HUES48 (cell line): ENCODE measurements at regions not wholly inside any gene's neighbourhood (a gene's known extent, or its start where the extent isn't known, plus 50 kb on each side); places are given as distances from the start of the nearest gene placed in this dataset.
"Not testable (repeated sequence)": the region's sequence is repeated elsewhere in the genome, so short reads cannot be mapped to it uniquely, and the experiment has no call there.

Experiments used
- H3K27ac ChIP-seq: one replicate; pipeline ENCODE4 v1.7.0; 2013; ENCODE audit warnings: low read depth, low read length, inconsistent platforms
- H3K27me3 ChIP-seq: 2 replicates; pipeline ENCODE4 v1.6.1; 2013; ENCODE audit warnings: mild to moderate bottlenecking, low read length; ENCODE audit not compliant: control insufficient read depth, insufficient read depth
- H3K36me3 ChIP-seq: 2 replicates; pipeline ENCODE4 v1.6.1; 2013; ENCODE audit warnings: low read length; ENCODE audit not compliant: control insufficient read depth, insufficient read depth
- H3K4me1 ChIP-seq: 2 replicates; pipeline ENCODE4 v1.6.1; 2013; ENCODE audit warnings: mild to moderate bottlenecking, low read length; ENCODE audit not compliant: control insufficient read depth, insufficient read depth
- H3K4me3 ChIP-seq: 2 replicates; pipeline ENCODE4 v1.5.1; 2013; ENCODE audit warnings: mild to moderate bottlenecking, low read depth, low read length
- H3K9ac ChIP-seq: 2 replicates; pipeline ENCODE4 v1.6.1; 2013; ENCODE audit warnings: mild to moderate bottlenecking, low read depth, low read length, moderate library complexity
- H3K9me3 ChIP-seq: 2 replicates; pipeline ENCODE4 v1.6.1; 2013; ENCODE audit warnings: low read length; ENCODE audit not compliant: control insufficient read depth, insufficient read depth

DNA sequence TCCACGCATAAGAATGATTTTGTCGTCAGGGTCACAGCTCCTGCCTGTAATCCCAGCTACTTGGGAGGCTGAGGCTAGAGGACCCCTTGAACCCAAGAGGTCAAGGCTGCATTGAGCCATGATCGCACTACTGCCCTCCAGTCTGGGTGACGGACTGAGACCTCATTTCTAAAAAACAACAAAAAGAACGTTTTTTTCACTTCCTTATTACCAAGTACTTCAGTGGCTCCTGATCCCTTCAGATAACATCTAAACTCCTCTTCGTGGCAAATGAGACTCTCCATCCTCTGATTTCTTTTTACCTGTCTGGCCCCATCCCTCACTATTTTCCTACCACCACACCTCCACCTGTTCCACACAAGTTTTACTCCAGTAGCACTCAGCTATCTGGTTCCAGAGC, 105.4 kb upstream of the TLK1 start:
- no peak overlapping the region for H3K27ac ChIP-seq
- no peaks in the 10 kb centered on the region for H3K27me3 ChIP-seq
- H3K36me3 ChIP-seq, result no peaks in the 10 kb centered on the region
- H3K4me1 ChIP-seq, result peaks cover 12% of the 10 kb centered on the region
- H3K4me3 ChIP-seq, result no peak overlapping the region
- H3K9ac ChIP-seq, result no peak overlapping the region
- H3K9me3 ChIP-seq, result no peaks in the 10 kb centered on the region

DNA sequence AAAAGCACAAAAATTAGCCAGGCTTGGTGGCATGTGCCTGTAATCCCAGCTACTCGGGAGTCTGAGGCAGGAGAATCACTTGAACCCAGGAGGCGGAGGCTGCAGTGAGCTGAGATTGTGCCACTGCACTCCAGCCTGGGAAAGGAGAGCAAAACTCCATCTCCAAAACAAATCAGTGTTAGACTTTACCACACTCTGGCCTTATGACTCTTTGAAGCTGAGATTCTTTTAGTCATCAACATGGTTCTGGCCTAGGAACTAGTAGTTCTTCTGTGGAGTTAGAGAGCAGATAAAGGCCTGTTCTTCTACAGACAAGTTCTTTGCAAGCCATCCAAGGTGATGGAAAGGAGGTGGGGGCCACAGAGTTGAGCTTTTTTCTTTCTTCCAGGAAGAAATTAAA, 100.8 kb upstream of the TLK1 start:
- H3K4me3 ChIP-seq, H3K9ac ChIP-seq: not testable (repeated sequence)
- H3K27ac ChIP-seq, result peak overlapping the region; percentile 94

DNA sequence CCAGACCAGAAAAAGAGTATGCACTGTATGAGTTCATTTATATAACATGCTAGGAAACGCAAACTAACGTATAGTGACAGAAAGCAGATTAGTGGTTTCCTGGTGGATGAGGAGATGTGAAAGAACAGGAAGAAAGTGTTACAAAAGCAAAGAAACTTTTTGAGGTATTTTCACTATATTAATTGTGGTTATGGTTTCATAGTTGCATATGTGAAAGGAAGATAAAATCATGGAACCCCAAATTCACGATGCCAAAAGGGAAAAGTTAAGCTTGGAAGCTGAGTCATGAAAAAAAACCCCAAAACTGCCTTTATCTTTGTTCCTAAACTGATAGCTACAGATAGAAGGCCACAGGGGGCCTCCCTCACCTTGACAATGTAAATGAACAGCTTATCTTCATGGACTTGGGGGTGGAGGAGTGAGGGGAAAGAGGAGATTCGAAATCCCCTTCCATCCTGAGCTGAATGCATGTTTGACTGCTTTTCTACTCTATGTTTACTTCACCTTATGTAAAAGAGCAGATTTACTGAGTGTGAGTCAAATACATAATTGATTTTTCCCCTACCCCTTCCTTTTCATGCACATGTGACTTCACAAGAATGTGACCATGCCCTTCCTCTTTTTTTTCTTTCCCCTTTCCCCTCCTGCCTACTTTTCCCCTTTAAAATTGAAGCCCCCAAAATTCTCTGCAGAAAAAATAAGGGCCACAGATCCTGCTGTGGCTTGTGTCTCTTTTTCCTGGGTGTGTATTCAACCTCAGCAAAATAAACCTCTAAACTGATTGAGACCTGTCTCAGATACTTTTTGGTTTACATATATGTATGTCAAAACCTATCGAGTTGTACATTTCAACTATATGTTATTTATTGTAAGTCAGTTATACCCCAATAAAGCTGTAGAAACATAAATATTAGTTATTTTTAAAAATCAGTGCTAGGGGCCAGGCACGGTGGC, 100.1 kb upstream of the TLK1 start:
- Histone ChIP-seq H3K4me1 (peaks cover 23% of the 10 kb centered on the region), H3K27ac (peak overlapping the region; percentile 94), H3K4me3 (0 out of 2 replicates have a peak overlapping the region, but pooled peaks have one; percentile 9), H3K27me3 (no peaks in the 10 kb centered on the region), H3K9ac (no peak overlapping the region; the same call in 1 of the 2 replicates), H3K36me3 (no peaks in the 10 kb centered on the region), H3K9me3 (no peaks in the 10 kb centered on the region)

More for the DNA sequence above, 100.8 kb upstream of the TLK1 start:
- H3K36me3 ChIP-seq, H3K27me3 ChIP-seq, H3K9me3 ChIP-seq: not testable (repeated sequence)
- peaks cover 23% of the 10 kb centered on the region for H3K4me1 ChIP-seq

DNA sequence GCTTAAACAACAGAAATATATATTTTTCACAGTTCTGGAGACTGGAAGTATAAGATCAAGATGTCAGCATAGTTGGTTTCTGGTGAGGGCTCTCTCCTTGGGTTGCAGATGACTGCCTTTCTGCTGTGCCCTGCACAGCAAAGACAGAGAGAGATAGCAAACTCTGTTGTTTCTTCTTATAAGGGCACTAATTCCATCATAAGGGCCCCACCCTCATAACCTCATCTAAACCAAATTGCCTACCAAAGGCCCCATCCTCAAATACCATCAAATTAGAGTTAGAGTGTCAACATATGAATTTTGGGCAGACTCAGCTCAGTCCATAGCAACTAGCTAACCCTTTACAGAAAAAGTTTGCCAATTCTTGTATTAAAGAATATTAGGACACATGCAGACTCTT, 94.0 kb upstream of the TLK1 start:
- Histone ChIP-seq H3K9me3 (no peaks in the 10 kb centered on the region), H3K27ac (no peak overlapping the region), H3K36me3 (no peaks in the 10 kb centered on the region), H3K27me3 (no peaks in the 10 kb centered on the region), H3K4me3 (no peak overlapping the region), H3K9ac (no peak overlapping the region), H3K4me1 (0 out of 2 replicates have a peak, but pooled peaks cover 3% of the 10 kb centered on the region)

DNA sequence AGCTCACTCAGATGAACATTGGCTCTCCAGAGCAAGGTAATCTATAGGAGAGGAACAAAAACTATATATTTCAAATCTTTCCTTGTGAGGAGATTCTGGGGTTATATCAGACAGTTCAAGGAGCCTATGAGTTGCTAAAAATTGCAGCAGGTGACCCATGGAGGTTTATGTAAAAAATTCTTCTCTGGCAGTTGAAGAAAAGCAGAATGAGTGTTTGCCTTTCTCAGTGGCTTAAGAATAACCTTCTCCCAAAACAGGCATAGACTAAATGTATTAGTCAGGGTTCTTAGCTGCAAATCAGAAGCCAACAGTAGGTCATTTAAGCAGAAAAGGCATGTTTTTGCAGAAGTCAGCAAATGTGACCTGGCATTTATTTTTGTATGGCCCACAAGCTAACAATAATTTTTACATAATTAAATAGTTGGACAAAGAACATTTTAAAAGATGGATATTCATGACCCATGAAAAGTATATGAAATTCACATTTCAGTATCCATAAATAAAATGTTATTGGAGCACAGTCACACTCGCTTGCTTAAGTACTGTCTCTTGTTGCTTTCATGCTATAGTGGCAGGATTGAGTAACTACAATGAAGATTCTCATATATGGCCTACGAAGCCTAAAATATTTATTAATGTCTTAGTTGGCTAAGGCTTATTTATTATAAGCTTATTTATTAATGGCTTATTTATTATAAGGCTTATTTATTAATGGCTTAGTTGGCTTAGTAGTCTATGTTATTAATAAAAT, 93.4 kb upstream of the TLK1 start:
- H3K36me3 ChIP-seq, result no peaks in the 10 kb centered on the region

DNA sequence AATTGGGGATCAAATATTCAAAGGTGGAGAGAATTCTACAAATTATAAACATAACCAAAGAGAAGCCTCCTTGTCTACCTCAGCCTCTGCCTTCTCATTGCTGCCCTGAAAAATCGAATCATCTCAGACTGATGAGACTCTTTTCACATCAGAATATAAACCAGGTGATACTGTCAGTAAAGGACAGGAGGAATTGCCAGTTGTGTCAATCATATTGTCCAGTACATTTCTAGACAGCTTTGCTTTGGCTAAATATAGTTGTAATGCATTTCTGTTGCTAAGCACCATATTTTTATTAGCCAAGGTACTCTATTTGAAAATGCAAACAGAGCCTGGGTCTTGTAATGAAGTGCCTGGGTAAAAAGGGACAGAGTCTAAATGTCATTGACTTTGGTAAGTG, 92.6 kb upstream of the TLK1 start:
- Histone ChIP-seq H3K27me3 (no peaks in the 10 kb centered on the region), H3K9me3 (no peaks in the 10 kb centered on the region), H3K27ac (no peak overlapping the region), H3K4me3 (no peak overlapping the region), H3K36me3 (no peaks in the 10 kb centered on the region), H3K9ac (no peak overlapping the region), H3K4me1 (0 out of 2 replicates have a peak, but pooled peaks cover under 1% of the 10 kb centered on the region)

More for the DNA sequence above, 93.4 kb upstream of the TLK1 start:
- Histone ChIP-seq H3K27ac (no peak overlapping the region), H3K4me1 (0 out of 2 replicates have a peak, but pooled peaks cover 3% of the 10 kb centered on the region), H3K4me3 (no peak overlapping the region), H3K27me3 (no peaks in the 10 kb centered on the region), H3K9ac (no peak overlapping the region), H3K9me3 (no peaks in the 10 kb centered on the region)

DNA sequence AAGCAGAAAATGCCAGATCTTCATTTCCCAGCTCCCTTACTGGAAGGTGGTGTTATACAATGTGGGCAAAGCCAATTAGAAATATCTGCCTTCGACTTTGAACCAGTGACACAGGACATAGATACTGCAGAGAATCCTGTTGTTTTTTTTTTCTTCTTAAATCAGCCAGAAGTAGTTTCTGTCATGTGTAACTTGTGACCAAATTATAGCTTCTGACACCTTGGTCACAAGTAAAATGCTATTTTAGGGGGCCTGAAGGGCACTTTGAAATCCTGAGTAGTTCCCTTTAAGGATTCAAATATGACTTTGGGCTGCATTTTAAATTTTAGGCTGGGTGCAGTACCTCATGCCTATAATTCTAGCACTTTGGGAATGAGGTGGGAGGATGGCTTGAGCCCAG, 89.0 kb upstream of the TLK1 start:
- Histone ChIP-seq H3K4me3 (no peak overlapping the region), H3K27ac (no peak overlapping the region)

DNA sequence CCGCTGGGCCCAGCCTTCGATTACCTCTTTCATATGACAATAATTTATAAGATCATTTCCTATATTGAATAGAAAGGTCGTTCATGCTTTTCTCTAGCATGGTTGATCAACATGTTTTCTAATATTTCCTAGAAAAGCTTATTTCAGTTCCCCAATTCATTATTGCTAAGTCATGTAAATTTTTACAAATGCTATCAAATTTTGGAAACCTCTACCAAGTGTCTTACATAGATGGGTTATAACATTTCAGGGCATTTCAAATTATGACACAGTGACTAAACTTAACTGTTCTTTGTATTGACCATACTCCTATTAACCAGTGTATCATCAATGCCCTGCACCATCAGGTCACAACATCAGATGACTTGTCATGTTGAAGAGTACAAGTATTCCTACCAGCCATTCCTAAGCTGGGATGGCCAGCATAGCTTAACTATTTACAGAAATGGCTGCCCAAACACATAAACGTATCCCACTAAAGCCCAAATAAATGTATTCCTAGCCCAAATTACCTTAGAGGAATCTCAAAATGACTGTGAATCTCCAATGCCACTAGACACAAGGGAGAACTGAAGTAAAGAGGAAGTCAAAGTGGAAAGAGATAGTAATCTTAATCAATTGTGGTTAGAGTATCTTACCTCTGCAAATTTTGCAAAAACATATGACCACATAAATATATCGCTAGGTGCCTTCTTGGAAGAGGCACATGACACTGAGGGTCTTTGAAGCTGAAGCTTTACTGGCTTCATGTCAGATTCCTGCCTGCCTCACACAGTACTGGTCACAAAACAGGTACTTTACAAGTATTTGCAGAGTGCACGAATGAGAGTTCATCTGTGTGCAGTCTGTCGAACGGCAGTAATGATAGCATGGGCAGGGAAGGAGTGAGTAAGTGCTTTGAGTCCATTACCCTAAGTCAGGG, 87.3 kb upstream of the TLK1 start:
- Histone ChIP-seq H3K9me3 (peaks cover 27% of the 10 kb centered on the region), H3K4me3 (no peak overlapping the region), H3K9ac (no peak overlapping the region), H3K36me3 (no peaks in the 10 kb centered on the region), H3K4me1 (0 out of 2 replicates have a peak, but pooled peaks cover 6% of the 10 kb centered on the region), H3K27me3 (no peaks in the 10 kb centered on the region), H3K27ac (no peak overlapping the region)

More for the DNA sequence above, 89.0 kb upstream of the TLK1 start:
- peaks cover 21% of the 10 kb centered on the region for H3K9me3 ChIP-seq
- H3K27me3 ChIP-seq, result no peaks in the 10 kb centered on the region
- no peaks in the 10 kb centered on the region for H3K36me3 ChIP-seq
- H3K4me1 ChIP-seq, result no peaks in the 10 kb centered on the region
- H3K9ac ChIP-seq, result no peak overlapping the region

DNA sequence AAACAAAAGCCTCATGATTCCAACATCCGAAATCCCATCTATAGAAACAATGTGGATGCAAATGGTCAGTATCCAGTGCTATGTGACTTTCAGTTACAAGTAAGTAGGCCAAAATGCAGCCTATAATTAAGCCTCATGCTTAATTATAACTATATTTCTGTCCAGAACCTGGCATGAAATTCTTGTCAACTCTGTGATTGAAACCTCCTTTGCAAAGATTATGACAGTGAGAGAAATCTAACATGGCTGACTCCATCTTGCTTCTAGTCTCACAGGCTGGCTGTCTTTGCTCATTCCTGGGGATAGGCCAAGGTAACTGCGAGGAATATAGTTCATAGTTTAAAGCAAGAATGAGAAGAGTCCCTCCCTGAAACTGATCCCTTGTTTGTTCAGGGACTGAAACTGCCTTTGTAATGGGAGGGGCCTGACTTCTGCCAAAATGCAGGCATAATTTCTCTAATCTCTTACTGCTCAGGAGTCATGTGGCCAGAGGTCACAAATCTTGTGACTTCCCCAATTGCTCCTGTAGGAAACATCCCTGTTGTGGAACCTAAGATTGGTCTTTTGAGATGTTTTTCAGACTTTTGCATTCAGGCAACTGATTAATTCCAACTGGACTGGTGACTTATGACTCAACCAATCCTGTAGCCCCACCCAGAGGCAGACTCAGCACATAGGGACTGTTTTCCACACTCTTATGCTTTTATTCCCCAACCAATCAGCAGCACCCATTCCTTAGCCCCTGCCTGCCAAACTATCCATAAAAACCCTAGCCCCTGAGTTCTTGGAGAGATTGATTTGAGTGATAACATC, 84.5 kb upstream of the TLK1 start:
- Histone ChIP-seq H3K27me3 (no peaks in the 10 kb centered on the region), H3K36me3 (no peaks in the 10 kb centered on the region), H3K4me1 (0 out of 2 replicates have a peak, but pooled peaks cover 6% of the 10 kb centered on the region), H3K4me3 (no peak overlapping the region), H3K9me3 (peaks cover 27% of the 10 kb centered on the region), H3K9ac (no peak overlapping the region), H3K27ac (peak overlapping the region; percentile 91)
